ENCODE measurements at regions not wholly inside any gene's neighbourhood (a gene's known extent, or its start where the extent isn't known, plus 50 kb on each side); places are given as distances from the start of the nearest gene placed in this dataset.

DNA sequence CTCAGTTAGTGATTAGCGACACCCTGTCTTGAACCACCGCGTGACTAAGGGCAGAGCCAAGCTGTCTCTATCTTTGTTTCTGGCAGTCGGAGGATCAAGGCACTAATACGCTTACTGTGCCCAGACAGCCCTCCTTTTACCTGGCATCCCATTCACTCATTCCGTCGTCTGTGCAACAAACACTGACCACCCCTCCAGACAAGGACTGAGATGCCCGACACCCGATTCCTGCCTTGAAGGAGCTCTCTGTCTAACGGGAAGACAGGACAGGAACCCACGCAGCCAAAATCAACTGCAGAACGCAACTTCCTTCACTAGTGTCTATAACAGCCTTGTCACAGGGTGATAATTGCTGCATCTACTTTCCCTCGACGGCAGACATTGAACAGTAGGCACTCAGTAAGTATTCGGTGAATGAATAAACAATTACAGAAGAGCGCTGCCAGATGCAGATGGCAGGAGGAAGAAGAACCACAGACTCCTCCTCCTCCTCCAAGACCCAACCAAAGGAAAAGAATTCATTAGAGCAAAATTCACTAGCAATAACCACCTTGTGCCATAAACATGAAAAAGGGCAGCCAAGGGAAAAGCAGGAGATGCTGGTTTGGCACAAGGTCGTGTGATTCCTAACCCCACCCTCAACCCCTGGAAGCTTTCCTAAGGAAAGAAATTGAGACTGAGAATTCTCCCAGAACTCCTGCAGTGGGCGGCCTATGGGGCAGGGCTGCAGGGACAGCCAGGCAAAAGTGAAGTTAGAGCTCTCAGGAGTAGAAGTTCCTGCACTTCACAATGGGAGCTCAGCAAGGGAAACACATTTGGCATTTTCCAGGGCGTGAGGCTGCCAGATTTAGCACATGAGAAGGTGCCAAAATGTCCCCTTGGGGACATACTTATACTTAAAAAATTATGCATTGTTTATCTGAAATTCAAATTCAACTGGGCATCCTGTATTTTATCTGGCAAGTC is 186.6 kb upstream of the DIO3 start:
- Histone ChIP-seq H3K27me3 (no peaks in the 10 kb centered on the region), H3K9me3 (no peaks in the 10 kb centered on the region), H3K4me3 (no peak overlapping the region), H3K4me1 (no peaks in the 10 kb centered on the region), H3K27ac (no peak overlapping the region), H3K36me3 (no peaks in the 10 kb centered on the region)
- DNase-seq, result no peak
- 72% methylated on average over 19 of the region's 19 CpGs for WGBS (ENCODE audit: insufficient coverage, low coverage, low lambda C conversion rate, missing lambda C conversion rate)
- no peak for ATAC-seq
- intact Hi-C loops (cut with DNase I), result no loop called here
- TF ChIP-seq CTCF (IDR thresholded peaks at IDR 0.05), result no peak
- TF ChIP-seq POLR2A (IDR thresholded peaks at IDR 0.05), result no peak

GRCh38 chr14:101377069-101377468 is 184.2 kb upstream of the DIO3 start:
- intact Hi-C loops (cut with DNase I), result no loop called here
- no peaks in the 10 kb centered on the region for H3K9me3 ChIP-seq
- no peaks in the 10 kb centered on the region for H3K36me3 ChIP-seq
- H3K4me1 ChIP-seq, result no peaks in the 10 kb centered on the region
- H3K27me3 ChIP-seq, result no peaks in the 10 kb centered on the region
- no peak overlapping the region for H3K27ac ChIP-seq
- no peak for DNase-seq
- WGBS (ENCODE audit: insufficient coverage, low coverage, low lambda C conversion rate, missing lambda C conversion rate), result 82% methylated on average over 3 of the region's 5 CpGs
- H3K4me3 ChIP-seq, result no peak overlapping the region
- no peak for ATAC-seq
- TF ChIP-seq CTCF (IDR thresholded peaks at IDR 0.05) (no peak), POLR2A (IDR thresholded peaks at IDR 0.05) (no peak)

DNA sequence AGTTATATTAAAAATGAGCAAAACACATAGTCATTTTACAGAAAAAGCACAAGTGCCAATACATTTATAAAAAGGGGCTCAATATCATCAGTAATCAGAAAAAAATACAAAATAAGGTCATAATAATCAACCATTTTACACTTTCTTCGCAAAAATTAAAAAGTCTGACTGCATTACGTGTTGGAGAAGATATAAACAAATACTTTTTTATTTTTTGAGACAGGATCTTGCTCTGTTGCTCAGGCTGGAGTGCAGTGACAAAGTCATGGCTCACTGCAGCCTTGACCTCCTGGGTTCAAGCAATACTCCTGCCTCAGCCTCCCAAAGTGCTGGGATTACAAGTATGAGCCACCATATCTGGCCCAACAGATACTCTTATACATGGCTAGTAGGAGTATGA is 181.5 kb upstream of the DIO3 start:
- Histone ChIP-seq H3K4me1 (no peaks in the 10 kb centered on the region), H3K4me3 (no peak overlapping the region), H3K27ac (no peak overlapping the region), H3K9me3 (peaks cover 0 to 7% (median 0%) of the 10 kb centered on the region in 4 donors), H3K27me3 (no peaks in the 10 kb centered on the region), H3K36me3 (no peaks in the 10 kb centered on the region)
- 59% methylated on average over 2 of the region's 2 CpGs for WGBS (ENCODE audit: insufficient coverage, low coverage, low lambda C conversion rate, missing lambda C conversion rate)
- TF ChIP-seq CTCF (IDR thresholded peaks at IDR 0.05) (no peak), POLR2A (IDR thresholded peaks at IDR 0.05) (no peak)
- intact Hi-C loops (cut with DNase I), result no loop called here
- ATAC-seq (no peak), DNase-seq (no peak)

- H3K36me3 ChIP-seq, result no peaks in the 10 kb centered on the region
Observed at GRCh38 chr14:101380512-101380911, 180.8 kb upstream of the DIO3 start.

More at GRCh38 chr14:101380512-101380911, 180.8 kb upstream of the DIO3 start:
- TF ChIP-seq CTCF (IDR thresholded peaks at IDR 0.05) (no peak), POLR2A (IDR thresholded peaks at IDR 0.05) (no peak)
- no peaks in the 10 kb centered on the region for H3K27me3 ChIP-seq
- no peak for ATAC-seq
- H3K4me3 ChIP-seq, result no peak overlapping the region
- H3K27ac ChIP-seq, result no peak overlapping the region
- WGBS (ENCODE audit: insufficient coverage, low coverage, low lambda C conversion rate, missing lambda C conversion rate), result 100% methylated on average over 2 of the region's 3 CpGs
- no peak for DNase-seq
- intact Hi-C loops (cut with DNase I), result no loop called here
- no peaks in the 10 kb centered on the region for H3K4me1 ChIP-seq
- H3K9me3 ChIP-seq, result peaks cover 0 to 7% (median 0%) of the 10 kb centered on the region in 4 donors

Measured in right lobe of liver (tissue), 6 donors.